HTR-8/SVneo (cell line): ENCODE measurements at regions not wholly inside any gene's neighbourhood (a gene's known extent, or its start where the extent isn't known, plus 50 kb on each side); places are given as distances from the start of the nearest gene placed in this dataset.
"Not testable (repeated sequence)": the region's sequence is repeated elsewhere in the genome, so short reads cannot be mapped to it uniquely, and the experiment has no call there.

Experiments
- DNase-seq: peaks from one replicate; pipeline ENCODE4 v3.0.0; 2011; ENCODE audit warnings: low spot score, mixed read lengths; ENCODE audit not compliant: insufficient read length
- FAIRE-seq: peaks from 2 replicates; lab custom pipeline; 2011; peaks lifted over from hg19 to GRCh38; lab: Jason Lieb, UNC

DNA sequence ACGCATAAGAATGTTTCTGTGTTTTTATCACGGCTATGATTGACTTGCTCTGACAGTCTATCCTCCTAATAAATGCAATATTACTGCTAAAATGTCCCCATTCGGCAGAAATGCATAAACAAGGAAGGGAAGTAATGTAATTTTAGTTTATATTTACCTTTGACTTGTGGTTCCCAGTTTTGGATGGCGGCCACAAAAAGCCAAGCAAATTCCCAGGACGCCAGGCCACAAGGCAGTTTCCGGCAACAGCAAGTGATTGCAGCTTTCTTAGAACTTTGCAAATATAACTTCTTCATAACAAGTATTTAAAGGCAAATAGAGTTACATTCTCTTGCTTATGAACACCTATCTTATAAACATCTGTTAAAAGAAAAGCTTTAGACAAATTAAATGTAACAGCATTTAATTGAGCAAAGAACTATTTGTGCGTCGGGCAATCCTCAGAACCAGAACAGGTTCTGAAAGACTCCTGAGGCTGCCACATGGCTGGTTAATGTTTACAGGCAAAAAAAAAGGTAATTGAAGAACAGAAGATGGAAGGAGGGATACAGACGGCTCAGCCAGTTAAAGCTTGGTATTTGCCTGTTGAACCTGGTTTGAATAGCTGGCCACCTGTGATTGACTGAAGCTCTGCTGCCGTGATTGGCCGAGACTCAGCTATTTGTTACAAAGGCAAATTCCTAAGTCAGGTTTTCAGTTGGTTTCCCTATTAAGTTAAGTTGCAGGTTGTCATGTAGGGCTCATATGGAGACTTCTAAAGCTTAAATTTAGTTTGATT lies 80.8 kb downstream of the C21orf91 start:
- DNase-seq (no peak), FAIRE-seq (no peak)

DNA sequence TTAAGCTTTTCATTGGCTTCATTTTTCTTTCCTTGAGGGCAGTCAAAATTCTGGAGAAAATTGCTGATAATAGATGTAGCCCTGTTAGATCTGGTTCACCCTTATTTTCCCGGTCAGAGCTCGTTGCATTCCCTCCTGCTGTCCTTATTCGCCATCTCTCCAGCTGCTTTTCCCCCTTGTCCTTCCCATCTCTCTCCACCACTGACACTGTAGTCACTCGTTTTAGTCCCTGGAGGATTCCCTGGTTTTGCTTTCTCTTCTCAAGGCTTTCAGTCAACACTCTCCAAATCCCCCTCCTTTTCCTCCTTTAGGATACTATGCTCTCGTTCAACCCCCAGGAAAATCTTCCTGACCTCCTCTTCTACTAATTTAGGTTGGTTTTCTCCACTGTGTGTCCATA lies 83.1 kb downstream of the C21orf91 start:
- no peak for FAIRE-seq
- no peak for DNase-seq

DNA sequence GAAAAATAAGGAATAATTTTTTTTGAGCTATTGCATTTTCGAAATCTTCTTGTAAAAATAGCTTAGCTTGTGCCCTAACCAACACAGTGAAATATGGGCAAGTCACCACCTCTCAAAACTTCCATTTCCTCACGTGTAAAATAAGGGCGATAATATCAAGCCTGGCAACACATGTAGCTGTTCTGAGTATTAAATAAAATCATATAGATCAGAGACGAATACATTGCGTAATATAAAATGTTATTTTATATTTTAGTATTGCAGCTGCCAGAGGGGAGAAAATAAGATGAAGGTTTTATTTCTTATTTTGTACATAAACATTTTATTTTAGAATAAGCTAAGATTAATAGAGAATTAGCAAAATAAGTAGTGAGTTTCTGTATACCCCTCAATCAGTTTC lies 85.9 kb downstream of the C21orf91 start:
- no peak for DNase-seq
- no peak for FAIRE-seq

DNA sequence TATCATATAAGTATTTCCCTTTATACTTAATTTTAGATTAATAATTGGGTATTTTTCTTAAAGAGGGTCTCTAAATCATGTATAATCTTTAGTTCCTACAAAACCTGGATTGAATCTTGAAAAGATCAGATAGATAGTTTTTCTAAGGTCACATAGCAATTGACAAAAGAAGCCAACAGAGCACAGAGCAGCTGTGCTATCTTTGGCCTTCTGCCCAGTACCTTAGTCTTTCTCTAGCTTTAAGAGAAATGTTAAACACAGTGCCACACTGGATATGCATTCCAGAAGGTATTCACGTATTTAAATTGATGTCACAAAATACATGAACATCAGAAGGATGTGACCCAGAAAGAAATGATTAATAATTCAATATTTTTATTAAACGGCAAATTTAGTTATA lies 86.8 kb downstream of the C21orf91 start:
- DNase-seq = peak; percentile 22
- FAIRE-seq = no peak

DNA sequence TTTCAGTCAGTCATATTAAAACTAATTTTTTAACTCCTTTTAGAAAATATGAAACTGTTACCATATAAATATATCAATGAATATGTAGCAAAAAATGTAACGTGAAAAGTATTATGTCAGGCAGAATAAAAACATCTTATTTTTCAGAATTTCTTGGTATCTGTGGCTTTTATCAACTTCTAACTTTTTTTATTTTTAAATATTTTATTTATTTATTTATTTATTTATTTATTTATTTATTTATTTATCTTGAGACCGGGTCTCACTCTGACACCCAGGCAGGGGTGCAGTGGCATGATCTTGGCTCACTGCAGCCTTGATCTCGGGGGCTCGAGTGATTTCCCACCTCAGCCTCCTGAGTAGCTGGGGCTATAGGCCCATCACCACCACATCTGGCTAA lies 87.6 kb downstream of the C21orf91 start:
- DNase-seq (no peak), FAIRE-seq (no peak)

DNA sequence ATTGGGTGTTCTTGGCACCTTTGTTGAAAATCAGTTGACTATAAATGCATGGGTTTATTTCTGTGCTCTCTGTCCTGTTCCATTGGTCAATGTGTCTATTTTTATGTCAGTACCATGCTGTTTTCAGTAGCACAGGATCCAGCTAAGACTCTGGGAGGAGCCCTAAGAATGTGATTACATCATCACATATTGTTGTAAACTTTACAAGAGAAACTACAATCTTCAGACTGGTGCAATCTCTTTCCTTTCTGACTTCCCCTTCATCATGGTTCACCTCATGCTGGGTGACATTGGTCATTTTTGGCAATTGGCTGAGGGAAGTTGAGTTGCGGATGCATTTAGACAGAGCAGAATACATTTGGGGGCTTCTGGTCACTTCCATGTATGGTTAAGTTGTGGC lies 88.4 kb downstream of the C21orf91 start:
- FAIRE-seq = no peak
- DNase-seq = peak; percentile 22

DNA sequence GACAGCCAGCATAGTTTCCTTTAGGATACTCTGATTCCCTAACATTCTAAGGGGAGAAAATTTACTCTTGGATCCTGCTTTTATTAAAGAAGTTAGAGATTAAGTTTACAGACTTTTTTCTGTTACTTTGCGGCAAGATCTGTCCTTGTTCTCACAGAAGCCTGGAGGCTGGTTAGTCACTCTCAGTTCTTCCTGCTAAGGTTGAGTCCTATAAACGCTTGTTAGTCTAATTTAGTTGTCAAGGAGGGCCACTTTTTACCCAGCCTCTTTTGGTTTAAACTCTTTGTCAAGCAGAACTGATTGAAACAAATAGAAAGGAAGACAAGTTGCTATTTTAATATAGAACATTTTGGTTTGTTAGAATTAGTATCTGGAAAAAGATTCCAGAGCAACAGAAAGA lies 89.7 kb downstream of the C21orf91 start:
- FAIRE-seq (no peak), DNase-seq (no peak)

DNA sequence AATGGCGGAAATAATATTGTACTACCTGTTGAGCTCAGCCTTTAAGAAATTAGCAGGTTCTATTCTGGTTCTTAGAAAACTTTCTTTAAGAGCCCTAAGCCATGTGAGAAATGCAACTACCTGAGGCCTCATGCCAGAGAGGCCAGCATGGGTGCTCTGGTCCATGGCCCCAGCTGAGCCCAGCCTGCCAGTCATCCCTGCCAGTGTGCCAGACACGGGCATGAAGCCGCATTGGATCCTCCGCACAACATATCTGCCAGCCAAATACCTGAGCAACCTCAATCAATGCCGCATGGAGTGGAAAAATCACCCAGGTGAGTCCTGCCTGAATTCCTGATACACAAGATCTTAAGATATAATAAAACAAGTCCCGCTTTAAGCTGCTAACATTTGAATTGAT lies 91.8 kb downstream of the C21orf91 start:
- DNase-seq (no peak), FAIRE-seq (no peak)

DNA sequence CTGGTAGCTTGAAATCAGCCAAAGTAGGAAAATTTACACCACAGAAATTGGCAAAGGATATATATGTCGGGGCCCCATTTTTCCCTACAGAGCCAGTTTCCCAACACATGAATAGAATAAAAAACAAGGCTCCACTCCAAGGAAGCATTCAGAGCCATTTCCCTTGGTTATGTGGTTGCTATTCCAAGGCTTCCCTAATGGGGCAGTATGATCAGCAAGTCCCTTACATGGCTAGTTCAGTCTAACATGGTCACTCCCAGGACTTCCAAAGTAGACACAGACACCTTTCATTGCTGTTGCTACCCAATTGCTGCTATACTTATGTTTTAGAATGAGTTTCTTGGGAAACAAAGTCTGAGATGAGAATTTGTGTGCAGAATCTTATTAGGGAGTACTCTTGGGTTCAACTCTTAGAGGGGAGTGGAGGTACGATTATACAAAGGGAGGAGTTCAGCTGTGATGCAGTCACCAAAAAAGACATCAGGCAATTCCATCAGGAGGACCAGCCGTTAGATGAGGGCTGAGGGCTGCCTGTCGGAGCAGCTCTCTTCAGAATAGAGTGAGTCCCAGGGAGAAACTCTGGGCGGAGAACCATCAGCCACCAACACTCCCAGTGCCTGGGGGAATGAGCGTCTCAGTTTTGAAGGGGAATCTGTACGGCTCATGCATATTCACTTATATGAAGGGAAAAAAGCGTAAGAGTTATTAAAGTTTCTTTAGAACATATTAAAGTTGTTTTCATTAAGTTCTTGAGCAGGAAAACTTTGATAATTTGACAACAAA lies 92.9 kb downstream of the C21orf91 start:
- DNase-seq (no peak), FAIRE-seq (no peak)

DNA sequence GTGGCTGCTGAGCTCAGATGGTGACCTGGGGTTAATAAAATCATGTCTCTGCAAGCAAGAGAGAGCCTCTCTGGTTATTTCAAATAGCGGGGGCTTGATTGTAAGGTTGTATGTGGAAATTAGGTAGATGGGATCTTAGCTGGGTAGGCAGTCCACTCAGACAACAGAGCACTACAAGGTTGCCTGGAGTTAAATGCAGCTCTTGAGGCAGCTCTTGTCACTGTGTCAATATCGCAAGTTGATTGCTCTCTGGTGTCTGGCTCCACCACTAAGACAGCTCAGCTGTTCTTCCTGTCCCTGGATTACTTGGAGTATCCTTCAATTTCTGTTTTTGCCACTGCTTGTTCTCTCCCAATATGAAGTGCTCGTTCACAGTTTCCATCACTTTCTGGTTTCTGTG lies 93.8 kb downstream of the C21orf91 start:
- no peak for DNase-seq
- no peak for FAIRE-seq

DNA sequence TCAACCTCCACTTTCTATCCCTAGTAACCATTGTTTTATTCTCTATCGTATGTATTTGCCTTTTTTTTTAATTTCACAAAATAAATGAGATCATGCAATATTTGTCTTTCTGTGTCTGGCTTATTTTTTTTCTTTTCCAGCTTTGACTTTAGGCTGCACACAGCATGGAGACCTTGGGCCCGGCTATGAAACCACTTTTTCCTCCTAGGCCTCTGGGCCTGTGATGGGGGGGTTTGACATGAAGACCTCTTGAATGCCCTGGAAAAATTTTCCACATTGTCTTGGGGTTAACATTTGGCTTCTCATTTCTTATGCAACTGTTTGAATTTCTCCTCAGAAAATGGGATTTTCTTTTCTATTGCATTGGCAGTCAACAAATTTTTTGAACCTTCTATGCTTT lies 100.2 kb upstream of the BTG3 start:
- DNase-seq (no peak), FAIRE-seq (no peak)

DNA sequence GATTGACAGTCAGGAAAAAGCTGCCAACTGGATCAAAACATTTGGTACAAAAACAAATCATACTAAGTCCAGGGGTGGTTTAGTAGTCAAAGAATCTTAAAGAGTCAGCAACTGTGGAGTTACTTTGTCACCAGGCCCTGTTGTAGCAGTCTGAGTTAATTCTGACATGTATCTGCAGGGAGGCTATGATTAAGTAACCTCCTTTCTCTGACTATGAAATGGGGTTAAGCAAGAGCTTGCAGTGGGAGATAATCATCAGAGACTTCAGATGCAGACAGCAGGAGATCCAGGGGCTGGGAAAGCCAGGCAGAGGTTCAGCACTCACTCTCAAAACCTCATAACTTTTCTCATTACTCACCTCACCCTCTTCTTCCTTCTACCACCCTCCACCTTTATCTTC lies 99.2 kb upstream of the BTG3 start:
- DNase-seq (no peak), FAIRE-seq (no peak)

DNA sequence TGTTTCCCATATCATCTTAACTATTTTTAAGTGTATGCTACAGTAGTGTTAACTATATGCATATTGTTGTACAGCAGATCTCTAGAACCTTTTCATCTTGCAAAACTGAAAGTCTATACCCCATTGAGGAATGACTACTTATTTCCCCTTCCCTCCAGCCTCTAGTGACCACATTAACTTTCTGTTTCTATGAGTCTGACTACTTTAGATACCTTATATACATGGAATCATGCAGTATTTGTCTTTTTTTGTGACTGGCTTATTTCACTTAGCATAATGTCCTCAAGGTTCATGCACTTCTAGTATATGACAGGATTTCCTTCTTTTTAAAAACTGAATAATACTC lies 96.5 kb upstream of the BTG3 start:
- no peak for FAIRE-seq
- no peak for DNase-seq

DNA sequence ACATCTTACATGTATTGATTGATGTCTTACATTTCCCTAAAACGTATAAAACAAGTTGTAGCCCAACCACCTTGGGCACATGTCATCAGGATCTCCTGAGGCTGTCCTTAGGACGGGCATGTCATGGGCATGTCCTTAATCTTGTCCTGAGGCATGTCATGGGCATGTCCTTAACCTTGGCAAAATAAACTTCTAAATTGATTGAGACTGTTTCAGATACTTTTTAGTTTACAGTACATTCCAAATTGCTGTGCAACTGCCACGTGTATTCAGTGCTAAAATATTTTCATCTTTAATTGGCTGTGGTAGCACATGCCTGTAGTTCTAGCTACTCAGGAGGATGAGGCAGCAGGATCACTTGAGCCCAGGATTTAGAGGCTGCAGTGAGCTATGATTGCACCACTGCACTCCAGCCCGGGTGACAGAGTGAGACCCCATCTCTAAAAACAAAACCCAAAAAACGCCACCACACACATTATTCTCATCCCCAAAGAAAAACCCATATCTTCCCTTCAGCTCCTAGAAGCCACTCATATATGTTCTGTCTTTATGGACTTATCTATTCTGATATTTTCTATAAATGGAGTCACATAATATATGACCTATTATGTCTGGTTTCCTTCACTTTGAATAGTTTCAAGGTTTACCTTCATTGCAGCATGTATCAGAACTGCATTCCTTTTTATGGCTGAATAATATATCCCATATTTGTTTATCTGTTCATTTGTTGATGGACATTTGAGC lies 96.0 kb upstream of the BTG3 start:
- DNase-seq (no peak), FAIRE-seq (no peak)

DNA sequence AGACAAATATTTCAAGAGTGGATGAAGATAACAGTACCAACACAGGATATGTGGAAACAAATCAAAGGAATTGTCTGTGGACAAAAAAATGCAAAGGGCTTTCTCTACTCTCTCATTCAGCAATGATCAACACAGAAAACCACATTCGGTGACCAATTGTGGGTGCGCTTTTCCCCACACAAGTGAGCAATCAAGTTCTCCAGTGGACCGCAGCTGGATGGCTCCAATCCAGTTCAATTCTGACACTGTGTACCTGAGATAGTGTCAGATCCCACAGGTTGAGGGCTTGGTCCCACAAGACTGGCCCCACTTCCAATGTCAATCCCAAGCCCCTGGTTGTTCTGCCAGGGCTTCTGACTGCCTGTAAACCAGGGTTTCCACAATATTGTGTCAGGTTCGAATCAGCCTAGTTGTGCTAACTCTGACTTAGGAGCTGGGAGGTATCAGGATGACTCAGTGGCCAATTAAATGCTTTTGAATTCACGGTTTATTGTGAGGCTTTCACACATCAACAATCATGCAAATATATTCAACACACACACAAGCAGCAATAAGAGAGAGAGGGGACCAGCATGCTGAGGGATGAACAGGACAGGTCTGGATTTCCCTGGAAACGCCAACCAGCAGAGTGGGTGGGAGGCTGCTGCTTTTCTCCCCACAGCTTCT lies 87.0 kb upstream of the BTG3 start:
- no peak for DNase-seq
- no peak for FAIRE-seq

DNA sequence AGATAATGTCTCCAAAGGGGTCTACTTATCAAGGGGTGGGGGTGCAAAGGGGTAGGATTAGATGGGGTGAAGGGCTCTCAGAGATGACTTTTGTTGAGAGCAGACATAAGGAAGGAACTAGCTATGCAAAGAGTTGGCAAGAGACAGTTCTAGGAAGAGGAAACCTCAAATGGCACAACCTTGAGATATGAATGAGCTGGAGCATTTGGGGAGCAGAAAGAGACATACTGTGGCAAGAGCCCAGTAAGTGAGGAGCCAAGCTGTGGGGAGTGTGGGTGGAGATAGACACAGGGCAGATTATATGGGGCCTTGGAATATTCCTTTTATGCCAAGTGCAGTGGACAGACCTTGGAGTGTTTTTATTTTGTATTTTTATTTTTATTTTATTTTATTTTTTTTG lies 84.8 kb upstream of the BTG3 start:
- FAIRE-seq (no peak), DNase-seq (no peak)

DNA sequence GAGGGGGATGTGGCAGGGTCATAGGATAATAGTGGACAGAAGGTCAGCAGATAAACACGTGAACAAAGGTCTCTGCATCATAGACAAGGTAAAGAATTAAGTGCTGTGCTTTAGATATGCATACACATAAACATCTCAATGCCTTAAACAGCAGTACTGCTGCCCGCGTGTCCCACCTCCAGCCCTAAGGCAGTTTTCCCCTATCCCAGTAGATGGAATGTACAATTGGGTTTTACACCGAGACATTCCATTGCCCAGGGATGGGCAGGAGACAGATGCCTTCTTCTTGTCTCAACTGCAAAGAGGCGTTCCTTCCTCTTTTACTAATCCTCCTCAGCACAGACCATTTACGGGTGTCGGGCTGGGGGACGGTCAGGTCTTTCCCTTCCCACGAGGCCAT lies 81.7 kb upstream of the BTG3 start:
- FAIRE-seq, DNase-seq: not testable (repeated sequence)

DNA sequence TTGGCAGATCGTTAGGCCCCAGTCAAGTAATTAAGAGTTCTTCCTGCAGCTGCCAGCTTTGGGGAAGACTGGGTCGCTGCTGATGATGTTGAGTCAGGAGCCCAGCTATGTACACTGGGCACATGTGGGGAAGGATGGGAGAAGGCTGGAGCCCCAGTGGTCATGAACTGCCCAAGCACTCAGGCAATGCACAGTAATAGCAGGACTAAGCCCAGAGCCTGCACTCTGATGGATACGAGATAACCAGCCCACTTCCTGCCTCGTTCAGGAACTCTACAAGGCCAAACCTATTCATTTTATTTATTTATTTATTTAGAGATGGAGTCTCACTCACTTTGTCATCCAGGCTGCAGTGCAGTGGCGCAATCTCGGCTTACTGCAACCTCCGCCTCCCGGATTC lies 81.1 kb upstream of the BTG3 start:
- FAIRE-seq = no peak
- DNase-seq = no peak

DNA sequence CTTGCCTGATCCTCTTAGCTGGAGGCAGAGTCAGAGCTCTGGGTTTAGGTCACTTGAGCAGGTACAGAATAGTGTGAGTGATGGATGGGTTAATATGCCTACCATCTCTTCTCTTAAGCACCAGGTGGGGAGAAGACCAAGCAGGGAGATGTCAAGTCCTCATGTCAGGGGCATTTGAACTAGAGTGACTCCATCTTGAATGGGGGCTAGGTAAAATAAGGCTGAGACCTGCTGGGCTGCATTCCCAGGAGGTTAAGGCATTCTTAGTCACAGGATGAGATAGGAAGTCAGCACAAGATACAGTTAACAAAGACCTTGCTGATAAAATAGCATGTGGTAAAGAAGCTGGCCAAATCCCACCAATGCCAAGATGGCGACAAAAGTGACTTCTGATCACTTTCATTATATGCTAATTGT lies 77.4 kb upstream of the BTG3 start:
- FAIRE-seq (no peak), DNase-seq (no peak)
